ENCODE measurements at regions not wholly inside any gene's neighbourhood (a gene's known extent, or its start where the extent isn't known, plus 50 kb on each side); places are given as distances from the start of the nearest gene placed in this dataset.

GRCh38 chr5:74342948-74343682 lies 297.4 kb downstream of the ENC1 start:
- no peak overlapping the region for H3K14ac ChIP-seq (ENCODE audit: insufficient read length)
- H3K36me3 ChIP-seq (ENCODE audit: control insufficient read depth in 2 of 4, insufficient read depth in 4 of 4, low read length in 3 of 4) = no peaks in the 10 kb centered on the region
- no peaks in the 10 kb centered on the region for H3K4me1 ChIP-seq (replicated peaks in 1 of 4; ENCODE audit: control insufficient read depth in 3 of 4, insufficient read depth in 4 of 4, low read length in 3 of 4)
- H3K27me3 ChIP-seq (replicated peaks in 1 of 4; ENCODE audit: control insufficient read depth in 3 of 4, extremely low read depth in 1 of 4, insufficient read depth in 3 of 4, low read length in 3 of 4) = no peaks in the 10 kb centered on the region
- no peaks in the 10 kb centered on the region for H3K79me2 ChIP-seq (ENCODE audit: control insufficient read depth in 1 of 2, insufficient read depth in 2 of 2, low read length in 2 of 2)
- no peak for DNase-seq (ENCODE audit: low read depth in 1 of 2, low spot score in 2 of 2)
- no peak overlapping the region for H2AK5ac ChIP-seq (ENCODE audit: low read depth, low read length)
- no peak overlapping the region for H2BK120ac ChIP-seq (replicated peaks; ENCODE audit: low read depth, low read length)
- H3K27ac ChIP-seq (ENCODE audit: low read depth, low read length) = no peak overlapping the region
- no peak overlapping the region for H4K8ac ChIP-seq (ENCODE audit: extremely low read depth, insufficient read depth, low read length)
- H2BK15ac ChIP-seq (ENCODE audit: low read length) = no peak overlapping the region
- no peaks in the 10 kb centered on the region for H3K23me2 ChIP-seq (ENCODE audit: low read depth, low read length)
- FAIRE-seq = no peak
- H3K4me3 ChIP-seq (ENCODE audit: extremely low read depth in 1 of 4, insufficient read depth in 2 of 4, low read depth in 3 of 4, low read length in 4 of 4) = no peak overlapping the region
- H2AFZ ChIP-seq (ENCODE audit: low read length) = no peak overlapping the region
- H3K79me1 ChIP-seq (ENCODE audit: low read depth, low read length) = no peaks in the 10 kb centered on the region
- no peak overlapping the region for H2BK12ac ChIP-seq (ENCODE audit: low read depth, low read length)
- no peak overlapping the region for H3K56ac ChIP-seq (replicated peaks; ENCODE audit: insufficient read length, low read depth, low read length)
- H2BK20ac ChIP-seq (ENCODE audit: low read length) = no peak overlapping the region
- no peak overlapping the region for H3K23ac ChIP-seq (ENCODE audit: insufficient read length)
- WGBS, 2 experiments (ENCODE audit: extremely low coverage in 1 of 2, insufficient coverage in 1 of 2, insufficient read length in 1 of 2, insufficient replicate concordance in 2 of 2, low coverage in 1 of 2, low lambda C conversion rate in 2 of 2, missing lambda C conversion rate in 1 of 2) = 91% methylated on average over 5 of the region's 5 CpGs; no CpG with 5 or more reads in 1 of the 2 experiments
- no peak overlapping the region for H4K91ac ChIP-seq (replicated peaks; ENCODE audit: insufficient read length, low read length)
- H3K9ac ChIP-seq (replicated peaks in 1 of 4; ENCODE audit: extremely low read depth in 1 of 4, low read depth in 3 of 4, low read length in 3 of 4) = no peak overlapping the region
- CTCF ChIA-PET (ENCODE audit: partially characterized antibody) = no interaction called here
- TF ChIP-seq EGR1 (IDR thresholded peaks at IDR 0.05; ENCODE audit: borderline replicate concordance, low read depth, low read length) (no peak), BACH1 (IDR thresholded peaks at IDR 0.05; ENCODE audit: low read length) (peak; percentile 65; the same call in 1 of the 2 replicates), MAFK (IDR thresholded peaks at IDR 0.05; ENCODE audit: low read depth, low read length) (peak; percentile 66; the same call in 1 of the 2 replicates)
- H3K18ac ChIP-seq (ENCODE audit: extremely low read depth, low read length) = no peak overlapping the region
- no peak overlapping the region for H3K4me2 ChIP-seq (ENCODE audit: insufficient read depth in 1 of 2, low read depth in 2 of 2, low read length in 2 of 2)
- no peak overlapping the region for H4K5ac ChIP-seq (ENCODE audit: insufficient read length, low read depth, low read length)
- no peak overlapping the region for H3K4ac ChIP-seq (replicated peaks; ENCODE audit: insufficient read length, low read depth, low read length)
- no peaks in the 10 kb centered on the region for H3K9me3 ChIP-seq (ENCODE audit: insufficient read depth in 2 of 2, low read depth in 1 of 2, low read length in 1 of 2)
- H2BK5ac ChIP-seq (ENCODE audit: low read depth, low read length) = no peak overlapping the region
- no peaks in the 10 kb centered on the region for H4K20me1 ChIP-seq (replicated peaks in 1 of 2; ENCODE audit: control insufficient read depth in 1 of 2, insufficient read depth in 2 of 2, low read length in 2 of 2)
- POLR2A ChIA-PET (ENCODE audit: partially characterized antibody) = no interaction called here
